ENCODE measurements at regions not wholly inside any gene's neighbourhood (a gene's known extent, or its start where the extent isn't known, plus 50 kb on each side); places are given as distances from the start of the nearest gene placed in this dataset.
A peak's percentile ranks its signal among the peaks of the same experiment; 100 is the strongest.

DNA sequence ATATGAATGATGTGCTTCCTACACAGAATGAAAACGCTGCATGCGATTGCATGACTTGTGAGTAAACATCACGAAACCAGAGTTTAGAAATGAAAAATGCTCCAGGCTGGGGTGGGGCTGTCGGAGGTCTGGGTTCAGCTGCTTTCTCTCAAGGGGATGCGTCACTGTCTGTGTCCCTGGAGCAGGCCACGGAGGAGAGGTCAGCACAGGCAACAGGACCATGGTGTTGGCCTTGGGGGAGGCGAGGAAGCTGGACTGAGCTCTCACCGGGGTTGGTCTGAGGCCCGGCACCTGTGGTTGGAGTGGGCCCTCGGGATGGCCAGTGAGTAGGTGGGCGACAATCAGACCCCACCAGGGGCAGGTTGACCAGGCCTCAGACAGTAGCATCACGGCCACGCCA, 89.0 kb upstream of the TMEM18 start:
- BruUV-seq (replicated peaks): no TSS peak

DNA sequence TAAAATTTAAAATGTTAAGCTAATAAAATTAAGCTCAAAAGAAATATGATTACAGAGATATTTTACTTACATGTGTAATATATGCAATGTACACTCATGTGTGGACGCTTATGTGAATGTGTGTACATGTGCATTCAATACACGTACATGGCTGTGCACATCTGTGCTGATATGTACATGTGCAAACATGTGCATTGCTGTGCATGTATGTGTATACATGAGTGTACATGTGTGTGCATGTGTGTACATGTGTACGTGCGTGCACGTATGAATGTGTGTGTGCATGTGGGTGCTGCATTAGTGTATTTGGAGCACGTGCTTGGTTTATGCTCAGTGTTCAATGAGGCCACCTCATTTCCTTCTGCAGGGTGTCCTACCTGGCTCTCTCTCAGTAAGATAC, 88.2 kb upstream of the TMEM18 start:
- H3K36me3 ChIP-seq (ENCODE audit: low read depth): no peaks in the 10 kb centered on the region
- no peaks in the 10 kb centered on the region for H3K9me3 ChIP-seq (ENCODE audit: insufficient read depth, low read depth)
- H3K27me3 ChIP-seq (ENCODE audit: insufficient read depth, low read depth): peaks cover 98% of the 10 kb centered on the region
- DNase-seq: no peak
- POLR2A ChIA-PET (ENCODE audit: unreplicated experiment): no interaction called here
- no TSS peak for BruUV-seq (replicated peaks)
- CTCF ChIA-PET: no interaction called here
- no peaks in the 10 kb centered on the region for H3K9me2 ChIP-seq (ENCODE audit: insufficient read depth)
- H4K20me1 ChIP-seq (ENCODE audit: insufficient read depth): no peaks in the 10 kb centered on the region
- no peak overlapping the region for H3K4me3 ChIP-seq
- H3K79me2 ChIP-seq (ENCODE audit: low read depth): no peaks in the 10 kb centered on the region
- H3K4me1 ChIP-seq (replicated peaks; ENCODE audit: insufficient read depth): no peaks in the 10 kb centered on the region
- intact Hi-C loops (cut with micrococcal nuclease; ENCODE audit: unreplicated experiment): no loop called here
- TF ChIP-seq, protein P1, sequence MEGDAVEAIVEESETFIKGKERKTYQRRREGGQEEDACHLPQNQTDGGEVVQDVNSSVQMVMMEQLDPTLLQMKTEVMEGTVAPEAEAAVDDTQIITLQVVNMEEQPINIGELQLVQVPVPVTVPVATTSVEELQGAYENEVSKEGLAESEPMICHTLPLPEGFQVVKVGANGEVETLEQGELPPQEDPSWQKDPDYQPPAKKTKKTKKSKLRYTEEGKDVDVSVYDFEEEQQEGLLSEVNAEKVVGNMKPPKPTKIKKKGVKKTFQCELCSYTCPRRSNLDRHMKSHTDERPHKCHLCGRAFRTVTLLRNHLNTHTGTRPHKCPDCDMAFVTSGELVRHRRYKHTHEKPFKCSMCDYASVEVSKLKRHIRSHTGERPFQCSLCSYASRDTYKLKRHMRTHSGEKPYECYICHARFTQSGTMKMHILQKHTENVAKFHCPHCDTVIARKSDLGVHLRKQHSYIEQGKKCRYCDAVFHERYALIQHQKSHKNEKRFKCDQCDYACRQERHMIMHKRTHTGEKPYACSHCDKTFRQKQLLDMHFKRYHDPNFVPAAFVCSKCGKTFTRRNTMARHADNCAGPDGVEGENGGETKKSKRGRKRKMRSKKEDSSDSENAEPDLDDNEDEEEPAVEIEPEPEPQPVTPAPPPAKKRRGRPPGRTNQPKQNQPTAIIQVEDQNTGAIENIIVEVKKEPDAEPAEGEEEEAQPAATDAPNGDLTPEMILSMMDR (conservative IDR thresholded peaks at IDR 0.05): no peak
- no peak for TF ChIP-seq EZH2 (IDR thresholded peaks at IDR 0.05; ENCODE audit: low read depth)
- no peak overlapping the region for H2AFZ ChIP-seq
- H3K27ac ChIP-seq: no peak overlapping the region
- H3K4me2 ChIP-seq: no peak overlapping the region
- H3F3A ChIP-seq (ENCODE audit: insufficient read depth, low read depth): no peaks in the 10 kb centered on the region

More for the DNA sequence above, 89.0 kb upstream of the TMEM18 start:
- no peak overlapping the region for H2AFZ ChIP-seq
- no peaks in the 10 kb centered on the region for H3K9me2 ChIP-seq (ENCODE audit: insufficient read depth)
- ChIA-PET POLR2A (ENCODE audit: unreplicated experiment) (no interaction called here), CTCF (no interaction called here)
- no peak overlapping the region for H3K4me3 ChIP-seq
- H3K79me2 ChIP-seq (ENCODE audit: low read depth): no peaks in the 10 kb centered on the region
- no peaks in the 10 kb centered on the region for H3K4me1 ChIP-seq (replicated peaks; ENCODE audit: insufficient read depth)
- no peaks in the 10 kb centered on the region for H3F3A ChIP-seq (ENCODE audit: insufficient read depth, low read depth)
- peaks cover 98% of the 10 kb centered on the region for H3K27me3 ChIP-seq (ENCODE audit: insufficient read depth, low read depth)
- intact Hi-C loops (cut with micrococcal nuclease; ENCODE audit: unreplicated experiment): no loop called here
- TF ChIP-seq, protein P1 (conservative IDR thresholded peaks at IDR 0.05): no peak
- TF ChIP-seq EZH2 (IDR thresholded peaks at IDR 0.05; ENCODE audit: low read depth): no peak
- H4K20me1 ChIP-seq (ENCODE audit: insufficient read depth): no peaks in the 10 kb centered on the region
- H3K4me2 ChIP-seq: no peak overlapping the region
- no peak for DNase-seq
- no peak overlapping the region for H3K27ac ChIP-seq
- no peaks in the 10 kb centered on the region for H3K36me3 ChIP-seq (ENCODE audit: low read depth)
- no peaks in the 10 kb centered on the region for H3K9me3 ChIP-seq (ENCODE audit: insufficient read depth, low read depth)

DNA sequence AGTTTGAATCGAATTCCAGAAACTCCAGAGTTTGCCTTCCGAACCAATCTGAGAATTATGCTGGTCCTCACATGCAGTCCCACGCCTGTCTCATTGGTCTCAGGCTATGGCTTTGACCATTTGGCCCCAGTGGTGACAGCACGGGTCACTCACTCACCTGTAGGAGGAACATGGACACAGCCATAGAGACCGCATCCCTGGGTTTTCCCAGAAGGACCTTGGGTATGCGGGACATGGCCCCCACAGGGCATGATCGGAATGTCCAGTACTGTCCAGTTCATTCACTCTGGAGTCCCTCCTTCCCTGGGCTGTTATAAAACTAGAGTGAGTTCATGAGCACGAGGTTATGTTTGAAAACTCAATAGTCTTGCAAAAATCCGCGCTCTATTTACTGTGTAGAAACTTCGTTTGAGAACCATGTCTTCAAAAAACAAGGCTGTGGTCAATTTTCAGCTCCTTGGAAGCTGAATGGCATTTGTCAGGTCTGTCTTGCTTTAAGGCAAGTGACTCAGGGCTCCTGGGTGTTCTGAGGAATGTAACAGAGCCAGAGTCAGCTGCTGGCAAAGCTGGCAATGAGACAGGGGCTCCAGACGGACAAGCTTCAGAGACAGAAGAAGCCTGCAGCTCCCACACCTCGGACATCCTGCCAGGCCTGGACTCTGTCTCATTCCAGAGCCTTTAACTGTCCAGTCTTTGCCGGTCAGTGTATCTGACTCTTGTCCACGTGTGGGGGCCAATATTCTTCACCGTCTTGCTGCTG, 86.7 kb upstream of the TMEM18 start:
- Histone ChIP-seq H3K4me3 (no peak overlapping the region), H2AFZ (no peak overlapping the region), H3K79me2 (ENCODE audit: low read depth) (no peaks in the 10 kb centered on the region), H3K27me3 (ENCODE audit: insufficient read depth, low read depth) (peaks cover 96% of the 10 kb centered on the region), H3K4me1 (replicated peaks; ENCODE audit: insufficient read depth) (no peaks in the 10 kb centered on the region), H3K4me2 (no peak overlapping the region), H3K9me2 (ENCODE audit: insufficient read depth) (no peaks in the 10 kb centered on the region), H3K36me3 (ENCODE audit: low read depth) (no peaks in the 10 kb centered on the region), H3K27ac (no peak overlapping the region), H3K9me3 (ENCODE audit: insufficient read depth, low read depth) (no peaks in the 10 kb centered on the region), H3F3A (ENCODE audit: insufficient read depth, low read depth) (no peaks in the 10 kb centered on the region), H4K20me1 (ENCODE audit: insufficient read depth) (no peaks in the 10 kb centered on the region)
- CTCF ChIA-PET: no interaction called here
- peak in 1 of 2 experiments; percentile 41 for DNase-seq
- POLR2A ChIA-PET (ENCODE audit: unreplicated experiment): no interaction called here
- TF ChIP-seq, protein P1 (conservative IDR thresholded peaks at IDR 0.05): no peak
- no peak for TF ChIP-seq EZH2 (IDR thresholded peaks at IDR 0.05; ENCODE audit: low read depth)
- no TSS peak for BruUV-seq (replicated peaks)
- intact Hi-C loops (cut with micrococcal nuclease; ENCODE audit: unreplicated experiment): no loop called here
